ENCODE measurements at regions not wholly inside any gene's neighbourhood (a gene's known extent, or its start where the extent isn't known, plus 50 kb on each side); places are given as distances from the start of the nearest gene placed in this dataset.

DNA sequence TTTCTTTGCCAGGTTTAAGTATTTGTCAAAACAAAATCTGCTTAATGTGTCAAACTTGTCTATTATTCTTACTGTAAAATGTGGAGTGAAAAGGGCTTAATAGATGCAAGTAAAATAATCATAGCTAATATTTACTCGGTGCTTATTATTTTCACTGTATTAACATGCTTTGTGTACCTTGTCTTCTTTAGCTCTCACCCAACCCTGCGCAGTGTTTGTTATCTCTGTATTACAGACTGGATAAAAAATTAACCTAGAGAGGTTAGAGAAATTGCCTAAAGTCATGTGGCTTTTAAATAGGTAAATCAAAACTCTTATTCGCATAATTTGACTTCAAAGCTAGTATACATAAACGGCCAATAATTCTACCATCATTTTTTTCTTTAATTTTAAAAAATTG is 1864.8 kb downstream of the MAT2B start:
- Histone ChIP-seq H3K4me2 (ENCODE audit: low read length) (no peak overlapping the region), H4K8ac (ENCODE audit: low read depth, low read length) (no peak overlapping the region), H4K91ac (ENCODE audit: low read depth, low read length) (no peak overlapping the region), H4K12ac (ENCODE audit: low read depth, low read length) (no peak overlapping the region), H3K27me3 (ENCODE audit: insufficient read depth, low read length) (no peaks in the 10 kb centered on the region), H3K18ac (ENCODE audit: low read length) (no peak overlapping the region), H2BK12ac (ENCODE audit: low read length) (no peak overlapping the region), H3K23ac (ENCODE audit: low read length) (no peak overlapping the region), H3K14ac (ENCODE audit: low read length) (no peak overlapping the region), H3K79me2 (ENCODE audit: control insufficient read depth, insufficient read depth, low read length, poor library complexity) (no peaks in the 10 kb centered on the region), H2AK5ac (ENCODE audit: low read length) (no peak overlapping the region), H3K27ac (ENCODE audit: low read depth, low read length) (no peak overlapping the region), H2BK5ac (ENCODE audit: low read depth, low read length, poor library complexity) (no peak overlapping the region), H3K36me3 (ENCODE audit: control insufficient read depth in 1 of 2, insufficient read depth in 2 of 2, low read length in 2 of 2) (no peaks in the 10 kb centered on the region), H3K79me1 (ENCODE audit: low read length) (no peaks in the 10 kb centered on the region), H3K9ac (ENCODE audit: low read length) (no peak overlapping the region), H3K4me3 (ENCODE audit: low read depth, low read length) (no peak overlapping the region), H3K4me1 (ENCODE audit: control insufficient read depth in 1 of 2, insufficient read depth in 2 of 2, low read length in 2 of 2) (no peaks in the 10 kb centered on the region), H3K4ac (ENCODE audit: low read depth, low read length) (no peak overlapping the region), H2BK120ac (ENCODE audit: insufficient read depth, low read length, poor library complexity) (no peak overlapping the region), H3K9me3 (ENCODE audit: insufficient read depth, low read depth, low read length) (no peaks in the 10 kb centered on the region), H2AFZ (ENCODE audit: insufficient read depth, low read length, poor library complexity) (no peak overlapping the region)
- 100% methylated on average over 1 of the region's 4 CpGs for WGBS (ENCODE audit: extremely low coverage, insufficient coverage, insufficient read length)
- DNase-seq, result no peak

- Histone ChIP-seq H3K4me2 (ENCODE audit: low read length) (no peak overlapping the region), H3K27ac (ENCODE audit: low read depth, low read length) (no peak overlapping the region), H4K8ac (ENCODE audit: low read depth, low read length) (no peak overlapping the region), H3K9ac (ENCODE audit: low read length) (no peak overlapping the region), H3K4me3 (ENCODE audit: low read depth, low read length) (no peak overlapping the region), H2BK12ac (ENCODE audit: low read length) (no peak overlapping the region), H3K4me1 (ENCODE audit: control insufficient read depth in 1 of 2, insufficient read depth in 2 of 2, low read length in 2 of 2) (no peaks in the 10 kb centered on the region), H3K18ac (ENCODE audit: low read length) (no peak overlapping the region), H2BK120ac (ENCODE audit: insufficient read depth, low read length, poor library complexity) (no peak overlapping the region), H3K27me3 (ENCODE audit: insufficient read depth, low read length) (no peaks in the 10 kb centered on the region), H2BK5ac (ENCODE audit: low read depth, low read length, poor library complexity) (no peak overlapping the region), H4K91ac (ENCODE audit: low read depth, low read length) (no peak overlapping the region), H3K36me3 (ENCODE audit: control insufficient read depth in 1 of 2, insufficient read depth in 2 of 2, low read length in 2 of 2) (no peaks in the 10 kb centered on the region), H3K79me2 (ENCODE audit: control insufficient read depth, insufficient read depth, low read length, poor library complexity) (no peaks in the 10 kb centered on the region), H2AK5ac (ENCODE audit: low read length) (no peak overlapping the region), H3K23ac (ENCODE audit: low read length) (no peak overlapping the region), H2AFZ (ENCODE audit: insufficient read depth, low read length, poor library complexity) (no peak overlapping the region), H4K12ac (ENCODE audit: low read depth, low read length) (no peak overlapping the region), H3K79me1 (ENCODE audit: low read length) (no peaks in the 10 kb centered on the region), H3K9me3 (ENCODE audit: insufficient read depth, low read depth, low read length) (no peaks in the 10 kb centered on the region), H3K14ac (ENCODE audit: low read length) (no peak overlapping the region), H3K4ac (ENCODE audit: low read depth, low read length) (no peak overlapping the region)
- no CpG with 5 or more reads among the region's 1 CpG for whole genome bisulfite sequencing (ENCODE audit: extremely low coverage, insufficient coverage, insufficient read length)
- DNase-seq, result no peak
Measured at GRCh38 chr5:165370794-165371193, 1865.4 kb downstream of the MAT2B start.

GRCh38 chr5:165375201-165375600 is 1869.8 kb downstream of the MAT2B start:
- Histone ChIP-seq H3K4me3 (ENCODE audit: low read depth, low read length) (no peak overlapping the region), H4K8ac (ENCODE audit: low read depth, low read length) (no peak overlapping the region), H4K12ac (ENCODE audit: low read depth, low read length) (no peak overlapping the region), H2AFZ (ENCODE audit: insufficient read depth, low read length, poor library complexity) (no peak overlapping the region), H3K27me3 (ENCODE audit: insufficient read depth, low read length) (no peaks in the 10 kb centered on the region), H2BK5ac (ENCODE audit: low read depth, low read length, poor library complexity) (no peak overlapping the region), H4K91ac (ENCODE audit: low read depth, low read length) (no peak overlapping the region), H3K79me1 (ENCODE audit: low read length) (no peaks in the 10 kb centered on the region), H3K9ac (ENCODE audit: low read length) (no peak overlapping the region), H3K14ac (ENCODE audit: low read length) (no peak overlapping the region), H3K4me2 (ENCODE audit: low read length) (no peak overlapping the region), H3K18ac (ENCODE audit: low read length) (no peak overlapping the region), H3K9me3 (ENCODE audit: insufficient read depth, low read depth, low read length) (no peaks in the 10 kb centered on the region), H3K4ac (ENCODE audit: low read depth, low read length) (no peak overlapping the region), H2BK120ac (ENCODE audit: insufficient read depth, low read length, poor library complexity) (no peak overlapping the region), H2AK5ac (ENCODE audit: low read length) (no peak overlapping the region), H3K27ac (ENCODE audit: low read depth, low read length) (no peak overlapping the region), H3K4me1 (ENCODE audit: control insufficient read depth in 1 of 2, insufficient read depth in 2 of 2, low read length in 2 of 2) (no peaks in the 10 kb centered on the region), H3K79me2 (ENCODE audit: control insufficient read depth, insufficient read depth, low read length, poor library complexity) (no peaks in the 10 kb centered on the region), H3K36me3 (ENCODE audit: control insufficient read depth in 1 of 2, insufficient read depth in 2 of 2, low read length in 2 of 2) (no peaks in the 10 kb centered on the region), H2BK12ac (ENCODE audit: low read length) (no peak overlapping the region), H3K23ac (ENCODE audit: low read length) (no peak overlapping the region)
- no peak for DNase-seq
- WGBS (ENCODE audit: extremely low coverage, insufficient coverage, insufficient read length), result no CpG with 5 or more reads among the region's 2 CpGs

GRCh38 chr5:165393839-165394238 is 1888.4 kb downstream of the MAT2B start:
- H3K4me2 ChIP-seq (ENCODE audit: low read length), result no peak overlapping the region
- no peaks in the 10 kb centered on the region for H3K79me2 ChIP-seq (ENCODE audit: control insufficient read depth, insufficient read depth, low read length, poor library complexity)
- DNase-seq, result no peak
- no peak overlapping the region for H4K91ac ChIP-seq (ENCODE audit: low read depth, low read length)
- no peak overlapping the region for H2AK5ac ChIP-seq (ENCODE audit: low read length)
- H3K4ac ChIP-seq (ENCODE audit: low read depth, low read length), result no peak overlapping the region
- H3K23ac ChIP-seq (ENCODE audit: low read length), result no peak overlapping the region
- no peaks in the 10 kb centered on the region for H3K27me3 ChIP-seq (ENCODE audit: insufficient read depth, low read length)
- H3K4me1 ChIP-seq (ENCODE audit: control insufficient read depth in 1 of 2, insufficient read depth in 2 of 2, low read length in 2 of 2), result no peaks in the 10 kb centered on the region
- no peak overlapping the region for H3K27ac ChIP-seq (ENCODE audit: low read depth, low read length)
- peaks cover 2% of the 10 kb centered on the region for H3K9me3 ChIP-seq (ENCODE audit: insufficient read depth, low read depth, low read length)
- H2BK5ac ChIP-seq (ENCODE audit: low read depth, low read length, poor library complexity), result no peak overlapping the region
- no peak overlapping the region for H2BK12ac ChIP-seq (ENCODE audit: low read length)
- H3K4me3 ChIP-seq (ENCODE audit: low read depth, low read length), result no peak overlapping the region
- H3K9ac ChIP-seq (ENCODE audit: low read length), result no peak overlapping the region
- no CpG with 5 or more reads among the region's 2 CpGs for WGBS (ENCODE audit: extremely low coverage, insufficient coverage, insufficient read length)
- H3K18ac ChIP-seq (ENCODE audit: low read length), result no peak overlapping the region
- H2BK120ac ChIP-seq (ENCODE audit: insufficient read depth, low read length, poor library complexity), result no peak overlapping the region
- no peaks in the 10 kb centered on the region for H3K36me3 ChIP-seq (ENCODE audit: control insufficient read depth in 1 of 2, insufficient read depth in 2 of 2, low read length in 2 of 2)
- H4K12ac ChIP-seq (ENCODE audit: low read depth, low read length), result no peak overlapping the region
- no peak overlapping the region for H3K14ac ChIP-seq (ENCODE audit: low read length)
- H2AFZ ChIP-seq (ENCODE audit: insufficient read depth, low read length, poor library complexity), result no peak overlapping the region
- H3K79me1 ChIP-seq (ENCODE audit: low read length), result no peaks in the 10 kb centered on the region
- H4K8ac ChIP-seq (ENCODE audit: low read depth, low read length), result no peak overlapping the region

Measured in trophoblast cell (in vitro differentiated cells and primary cell).